ENCODE measurements at regions not wholly inside any gene's neighbourhood (a gene's known extent, or its start where the extent isn't known, plus 50 kb on each side); places are given as distances from the start of the nearest gene placed in this dataset.

- TF ChIP-seq CTCF (IDR thresholded peaks at IDR 0.05) (no peak), POLR2A (IDR thresholded peaks at IDR 0.05) (no peak)
Observed at GRCh38 chr6:122223251-122223650, 176.2 kb upstream of the HSF2 start.

All from heart left ventricle (tissue), 13 donors.